ENCODE measurements at regions not wholly inside any gene's neighbourhood (a gene's known extent, or its start where the extent isn't known, plus 50 kb on each side); places are given as distances from the start of the nearest gene placed in this dataset.

- intact Hi-C loops (cut with DNase I, micrococcal nuclease), result no loop called here
- DNase-seq (no peak), ATAC-seq (no peak)
Measured at GRCh38 chr5:98248949-98249348, 524.5 kb upstream of the RGMB start.

- DNase-seq, result peak in 1 of 2 donors; percentile 2
- peak; percentile 48 for ATAC-seq
- intact Hi-C loops (cut with DNase I, micrococcal nuclease), result no loop called here
Measured at GRCh38 chr5:98258939-98259338, 514.5 kb upstream of the RGMB start.

- no peak for ATAC-seq
- no peak for DNase-seq
- intact Hi-C loops (cut with DNase I, micrococcal nuclease), result no loop called here
Measured at GRCh38 chr5:98259595-98259994, 513.9 kb upstream of the RGMB start.

- DNase-seq (no peak), ATAC-seq (no peak)
- intact Hi-C loops (cut with DNase I, micrococcal nuclease), result no loop called here
Measured at GRCh38 chr5:98263084-98263483, 510.4 kb upstream of the RGMB start.

- intact Hi-C loops (cut with DNase I, micrococcal nuclease), result no loop called here
- ATAC-seq, result no peak
Measured at GRCh38 chr5:98268162-98268860, 505.2 kb upstream of the RGMB start.

GRCh38 chr5:98275980-98276379 lies 497.5 kb upstream of the RGMB start:
- DNase-seq (no peak), ATAC-seq (no peak)
- intact Hi-C loops (cut with DNase I, micrococcal nuclease), result no loop called here

More at GRCh38 chr5:98268162-98268860, 505.2 kb upstream of the RGMB start:
- DNase-seq, result no peak

- ATAC-seq (no peak), DNase-seq (no peak)
- intact Hi-C loops (cut with DNase I, micrococcal nuclease), result no loop called here
Measured at GRCh38 chr5:98282521-98282920, 490.9 kb upstream of the RGMB start.

- no peak for DNase-seq
- no peak for ATAC-seq
- intact Hi-C loops (cut with DNase I, micrococcal nuclease), result no loop called here
Measured at GRCh38 chr5:98292496-98292895, 481.0 kb upstream of the RGMB start.

GRCh38 chr5:98296426-98296825 lies 477.0 kb upstream of the RGMB start:
- DNase-seq, result no peak
- intact Hi-C loops (cut with DNase I, micrococcal nuclease), result no loop called here
- ATAC-seq, result no peak

GRCh38 chr5:98299435-98299834 lies 474.0 kb upstream of the RGMB start:
- ATAC-seq (no peak), DNase-seq (no peak)
- intact Hi-C loops (cut with DNase I, micrococcal nuclease), result no loop called here

GRCh38 chr5:98301547-98301946 lies 471.9 kb upstream of the RGMB start:
- ATAC-seq (no peak), DNase-seq (no peak)
- intact Hi-C loops (cut with DNase I, micrococcal nuclease), result no loop called here

GRCh38 chr5:98307811-98308210 lies 465.7 kb upstream of the RGMB start:
- DNase-seq (no peak), ATAC-seq (no peak)
- intact Hi-C loops (cut with DNase I, micrococcal nuclease), result no loop called here

- DNase-seq (no peak), ATAC-seq (no peak)
- intact Hi-C loops (cut with DNase I, micrococcal nuclease), result no loop called here
Measured at GRCh38 chr5:98308231-98308630, 465.2 kb upstream of the RGMB start.

GRCh38 chr5:98308960-98309359 lies 464.5 kb upstream of the RGMB start:
- no peak for ATAC-seq
- DNase-seq, result no peak
- intact Hi-C loops (cut with DNase I, micrococcal nuclease), result no loop called here

- no peak for DNase-seq
Measured at GRCh38 chr5:98309785-98310598, 463.5 kb upstream of the RGMB start.

GRCh38 chr5:98314292-98314691 lies 459.2 kb upstream of the RGMB start:
- intact Hi-C loops (cut with DNase I, micrococcal nuclease), result no loop called here
- no peak for DNase-seq
- ATAC-seq, result no peak

More at GRCh38 chr5:98309785-98310598, 463.5 kb upstream of the RGMB start:
- intact Hi-C loops (cut with DNase I, micrococcal nuclease), result no loop called here
- no peak for ATAC-seq

GRCh38 chr5:98318386-98318785 lies 455.1 kb upstream of the RGMB start:
- intact Hi-C loops (cut with DNase I, micrococcal nuclease), result no loop called here
- ATAC-seq (no peak), DNase-seq (no peak)

GRCh38 chr5:98319299-98320011 lies 454.0 kb upstream of the RGMB start:
- ATAC-seq, result no peak
- intact Hi-C loops (cut with DNase I, micrococcal nuclease), result no loop called here
- DNase-seq, result no peak

- ATAC-seq, result no peak
- DNase-seq, result no peak
- intact Hi-C loops (cut with DNase I, micrococcal nuclease), result no loop called here
Measured at GRCh38 chr5:98320343-98320742, 453.1 kb upstream of the RGMB start.

GRCh38 chr5:98321361-98321760 lies 452.1 kb upstream of the RGMB start:
- ATAC-seq, result no peak
- intact Hi-C loops (cut with DNase I, micrococcal nuclease), result no loop called here
- no peak for DNase-seq

Data from left colon (tissue), 2 donors.